Non-pigmented ciliary epithelial cell (primary cell): ENCODE measurements at regions not wholly inside any gene's neighbourhood (a gene's known extent, or its start where the extent isn't known, plus 50 kb on each side); places are given as distances from the start of the nearest gene placed in this dataset.
"Not testable (repeated sequence)": the region's sequence is repeated elsewhere in the genome, so short reads cannot be mapped to it uniquely, and the experiment has no call there.

Experiments
- DNase-seq: peaks from one replicate; pipeline ENCODE4 v3.0.0-alpha.2; 2010; ENCODE audit warnings: low read depth

- no peak for DNase-seq
Measured at GRCh38 chr16:54808890-54809289, 121.8 kb upstream of the IRX5 start.

- no peak for DNase-seq
Measured at GRCh38 chr16:54806881-54807360, 123.7 kb upstream of the IRX5 start.

- no peak for DNase-seq
Measured at GRCh38 chr16:54806378-54806777, 124.3 kb upstream of the IRX5 start.

- no peak for DNase-seq
Measured at GRCh38 chr16:54805648-54806047, 125.0 kb upstream of the IRX5 start.

GRCh38 chr16:54801057-54801844 is 129.4 kb upstream of the IRX5 start:
- DNase-seq, result no peak

GRCh38 chr16:54798267-54798666 is 132.4 kb upstream of the IRX5 start:
- no peak for DNase-seq

GRCh38 chr16:54796211-54796610 is 134.5 kb upstream of the IRX5 start:
- DNase-seq, result no peak

GRCh38 chr16:54792811-54793210 is 137.9 kb upstream of the IRX5 start:
- DNase-seq, result no peak

GRCh38 chr16:54787045-54787444 is 143.6 kb upstream of the IRX5 start:
- DNase-seq, result no peak

GRCh38 chr16:54783980-54784379 is 146.7 kb upstream of the IRX5 start:
- DNase-seq, result no peak

- no peak for DNase-seq
Measured at GRCh38 chr16:54783226-54783625, 147.4 kb upstream of the IRX5 start.

- DNase-seq, result no peak
Measured at GRCh38 chr16:54780266-54780665, 150.4 kb upstream of the IRX5 start.

- no peak for DNase-seq
Measured at GRCh38 chr16:54779549-54779948, 151.1 kb upstream of the IRX5 start.

GRCh38 chr16:54774768-54775167 is 155.9 kb upstream of the IRX5 start:
- DNase-seq, result no peak

- DNase-seq, result no peak
Measured at GRCh38 chr16:54772400-54772799, 158.3 kb upstream of the IRX5 start.

- no peak for DNase-seq
Measured at GRCh38 chr16:54766355-54766754, 164.3 kb upstream of the IRX5 start.

- no peak for DNase-seq
Measured at GRCh38 chr16:54750249-54750648, 180.4 kb upstream of the IRX5 start.

GRCh38 chr16:54748611-54749190 is 182.0 kb upstream of the IRX5 start:
- no peak for DNase-seq

GRCh38 chr16:54746596-54746995 is 184.1 kb upstream of the IRX5 start:
- no peak for DNase-seq

- DNase-seq, result no peak
Measured at GRCh38 chr16:54744998-54745397, 185.7 kb upstream of the IRX5 start.

GRCh38 chr16:54742436-54742835 is 188.2 kb upstream of the IRX5 start:
- DNase-seq, result no peak

GRCh38 chr16:54739381-54739780 is 191.3 kb upstream of the IRX5 start:
- no peak for DNase-seq

GRCh38 chr16:54734156-54734555 is 196.5 kb upstream of the IRX5 start:
- DNase-seq, result no peak

- DNase-seq, result not testable (repeated sequence)
Measured at GRCh38 chr16:54727696-54728095, 203.0 kb upstream of the IRX5 start.
